Activated naive CD4-positive, alpha-beta T cell treated with anti-CD3 and anti-CD28 coated beads, Interleukin-2, amount 50 U/mL, for 72 hours (primary cell): ENCODE measurements at regions not wholly inside any gene's neighbourhood (a gene's known extent, or its start where the extent isn't known, plus 50 kb on each side); places are given as distances from the start of the nearest gene placed in this dataset.

Experiments
- ATAC-seq, 2 donors: fragments of 150-1000 bp; cut with Tn5 transposase; 2 replicates each; pipeline ENCODE4 v1.10.0; 2021; ENCODE audit warnings: mild to moderate bottlenecking in 2 of 2, moderate library complexity in 2 of 2
- DNase-seq, 2 donors: peaks; one replicate each; pipeline ENCODE4 v3.0.0; 2021 to 2022; ENCODE audit warnings: low spot score in 2 of 2
- H3K27ac Mint-ChIP-seq, 2 donors: one replicate each; pipeline ENCODE4 v1.8.0; 2022; ENCODE audit warnings: mild to moderate bottlenecking in 2 of 2, mixed read lengths in 2 of 2
- H3K36me3 Mint-ChIP-seq, 2 donors: one replicate each; pipeline ENCODE4 v1.8.0; 2022; ENCODE audit warnings: mixed read lengths in 2 of 2
- H3K9me3 Mint-ChIP-seq, 2 donors: one replicate each; pipeline ENCODE4 v1.8.0; 2022; ENCODE audit warnings: mixed read lengths in 2 of 2

DNA sequence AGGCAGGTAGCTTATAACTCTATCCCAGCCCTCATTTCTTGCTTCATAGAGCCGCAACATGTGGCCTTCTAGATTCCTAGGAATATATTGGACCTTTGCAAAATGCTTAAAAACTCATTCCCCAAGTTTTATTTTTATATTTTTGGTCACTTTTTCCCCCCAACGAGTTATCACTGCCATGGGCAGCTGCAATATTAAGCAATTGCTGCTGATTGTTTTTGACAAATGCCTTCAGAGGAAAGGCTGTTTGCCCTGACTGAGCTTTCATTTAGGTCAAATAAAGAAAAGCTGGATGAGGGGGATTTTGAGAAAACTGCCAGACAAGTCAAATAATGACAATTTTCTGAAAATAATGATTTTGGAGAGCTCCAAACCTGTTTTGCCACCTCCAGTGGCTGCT is 976.9 kb upstream of the MBL2 start:
- Mint-ChIP-seq H3K36me3 (no peaks in the 10 kb centered on the region), H3K9me3 (peaks cover 19 to 20% of the 10 kb centered on the region in 2 donors), H3K27ac (no peak overlapping the region)
- DNase-seq: no peak
- no peak for ATAC-seq

DNA sequence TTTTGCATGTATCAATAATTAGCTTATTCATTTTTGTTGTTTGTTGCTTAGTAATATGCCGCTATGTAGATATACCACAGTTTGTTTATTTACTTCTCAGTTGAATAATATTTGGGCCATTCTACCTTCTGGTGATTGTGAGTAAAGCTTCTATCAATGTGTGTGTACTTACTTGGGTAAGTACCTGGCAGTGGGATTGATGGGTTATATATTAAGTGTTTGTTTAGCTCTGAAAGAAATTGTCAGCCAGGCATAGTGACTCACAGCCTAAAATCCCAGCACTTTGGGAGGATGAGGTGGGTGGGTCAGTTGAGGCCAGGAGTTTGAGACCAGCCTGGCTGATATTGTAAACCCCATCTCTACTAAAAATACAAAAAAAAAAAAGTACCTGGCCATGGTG is 975.7 kb upstream of the MBL2 start:
- ATAC-seq (no peak), DNase-seq (no peak)
- H3K9me3 Mint-ChIP-seq: peaks cover 22 to 26% of the 10 kb centered on the region in 2 donors
- H3K36me3 Mint-ChIP-seq: no peaks in the 10 kb centered on the region
- no peak overlapping the region for H3K27ac Mint-ChIP-seq

DNA sequence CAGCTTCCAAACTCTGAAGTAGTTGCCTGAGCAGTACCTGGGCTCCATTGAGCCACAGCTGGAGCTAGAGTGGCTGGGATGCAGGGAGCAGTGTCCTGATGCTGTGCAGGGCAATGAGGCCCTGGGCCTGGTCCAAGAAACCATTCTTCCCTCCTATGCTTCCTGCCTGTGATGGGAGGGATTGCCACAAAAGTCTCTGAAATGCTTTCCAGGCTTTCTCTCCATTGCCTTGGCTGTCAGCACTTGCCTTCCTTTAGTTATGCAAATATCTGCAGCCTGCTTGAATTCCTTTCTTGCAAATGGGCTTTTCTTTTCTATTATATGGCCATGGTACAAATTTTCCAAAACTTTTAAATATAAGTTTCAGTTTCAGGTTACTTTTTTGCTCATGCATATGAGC is 972.2 kb upstream of the MBL2 start:
- Mint-ChIP-seq H3K9me3 (peaks cover 22 to 28% of the 10 kb centered on the region in 2 donors), H3K36me3 (no peaks in the 10 kb centered on the region), H3K27ac (no peak overlapping the region)
- ATAC-seq (no peak), DNase-seq (no peak)

DNA sequence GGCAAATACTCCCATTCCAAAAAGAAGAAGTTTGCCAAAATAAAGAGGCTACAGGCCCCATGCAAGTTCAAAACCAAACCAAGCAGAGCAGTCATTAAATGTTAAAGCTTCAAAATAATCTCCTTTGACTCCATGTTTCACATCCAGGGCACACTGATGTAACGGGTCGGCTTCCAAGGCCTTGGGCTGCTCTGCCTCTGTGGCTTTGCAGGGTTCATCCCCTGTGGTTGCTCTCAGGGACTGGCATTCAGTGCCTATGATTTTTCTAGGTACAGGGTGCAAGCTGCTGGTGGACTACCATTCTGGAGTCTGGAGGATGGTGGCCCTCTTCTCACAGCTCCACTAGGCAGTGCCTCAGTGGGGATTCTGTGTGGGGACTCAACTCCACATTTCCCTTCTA is 971.6 kb upstream of the MBL2 start:
- ATAC-seq (no peak), DNase-seq (no peak)
- H3K27ac Mint-ChIP-seq: no peak overlapping the region
- peaks cover 22 to 24% of the 10 kb centered on the region in 2 donors for H3K9me3 Mint-ChIP-seq
- H3K36me3 Mint-ChIP-seq: no peaks in the 10 kb centered on the region

DNA sequence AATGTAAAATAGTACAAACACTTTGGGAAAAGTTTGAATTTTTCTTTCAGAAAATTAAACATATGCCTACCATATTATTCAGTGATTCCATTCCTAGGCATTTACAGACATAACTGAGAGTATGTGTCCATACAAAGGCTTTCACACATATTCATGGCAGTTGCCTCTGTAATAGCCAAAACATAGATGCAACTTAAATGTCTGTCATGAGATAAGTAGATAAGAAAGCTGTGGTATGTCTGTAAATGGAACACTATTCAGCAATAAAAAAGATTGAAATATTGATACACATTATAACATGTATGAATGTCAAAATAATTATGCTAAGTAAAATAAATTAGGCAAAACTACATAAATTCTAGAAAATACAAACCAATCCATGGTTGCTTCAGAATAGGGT is 964.5 kb upstream of the MBL2 start:
- ATAC-seq (no peak), DNase-seq (no peak)
- H3K36me3 Mint-ChIP-seq: peaks cover 0 to under 1% of the 10 kb centered on the region in 2 donors
- H3K27ac Mint-ChIP-seq: no peak overlapping the region
- H3K9me3 Mint-ChIP-seq: peaks cover 8 to 13% of the 10 kb centered on the region in 2 donors

DNA sequence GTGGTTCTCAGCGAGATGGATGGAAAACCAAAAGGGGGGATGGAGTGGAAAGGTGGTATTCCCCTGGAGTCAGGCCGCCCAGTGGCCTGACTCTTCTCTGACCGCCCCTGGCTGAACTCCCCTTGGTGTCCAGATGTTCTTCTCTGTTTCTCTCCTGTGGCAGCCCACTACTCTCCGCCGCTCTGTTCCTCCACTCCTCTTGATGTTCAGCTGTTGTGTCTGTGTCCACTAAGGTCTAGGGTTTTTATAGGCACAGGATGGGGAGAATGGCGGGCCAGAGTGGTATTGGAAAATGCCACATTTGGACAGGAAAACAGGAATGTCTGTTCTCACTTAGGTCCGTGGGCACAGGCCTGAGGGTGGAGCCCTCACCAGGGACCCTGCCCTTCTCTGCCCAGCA is 954.3 kb upstream of the MBL2 start:
- Mint-ChIP-seq H3K9me3 (peaks cover 8 to 20% of the 10 kb centered on the region in 2 donors), H3K36me3 (peaks cover 0 to 2% of the 10 kb centered on the region in 2 donors), H3K27ac (no peak overlapping the region)
- no peak for DNase-seq
- no peak for ATAC-seq

- H3K36me3 Mint-ChIP-seq: no peaks in the 10 kb centered on the region
- peaks cover 11 to 15% of the 10 kb centered on the region in 2 donors for H3K9me3 Mint-ChIP-seq
- H3K27ac Mint-ChIP-seq: no peak overlapping the region
- DNase-seq (no peak), ATAC-seq (no peak)
Measured at GRCh38 chr10:53724581-53724980, 952.0 kb upstream of the MBL2 start.

DNA sequence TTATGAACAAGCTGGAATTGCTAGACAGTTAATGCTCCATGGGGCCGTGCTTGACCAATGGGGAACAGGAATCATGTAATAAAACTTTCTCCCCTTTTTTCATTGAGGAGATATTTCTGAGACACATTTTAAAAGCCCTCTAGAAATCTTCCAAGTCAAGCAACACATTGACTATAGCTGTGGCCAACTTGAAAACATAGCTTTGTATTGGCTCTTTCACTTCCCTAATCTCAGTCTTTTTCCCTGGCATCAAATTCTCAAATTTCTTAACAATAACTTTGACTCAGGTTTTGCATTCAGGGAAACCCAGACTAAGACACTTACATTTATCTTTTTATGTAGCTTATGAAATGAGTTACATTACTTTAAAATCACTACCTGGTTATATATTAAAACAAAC is 947.1 kb upstream of the MBL2 start:
- DNase-seq (no peak), ATAC-seq (no peak)
- Mint-ChIP-seq H3K36me3 (no peaks in the 10 kb centered on the region), H3K9me3 (peaks cover 4 to 13% of the 10 kb centered on the region in 2 donors), H3K27ac (no peak overlapping the region)

DNA sequence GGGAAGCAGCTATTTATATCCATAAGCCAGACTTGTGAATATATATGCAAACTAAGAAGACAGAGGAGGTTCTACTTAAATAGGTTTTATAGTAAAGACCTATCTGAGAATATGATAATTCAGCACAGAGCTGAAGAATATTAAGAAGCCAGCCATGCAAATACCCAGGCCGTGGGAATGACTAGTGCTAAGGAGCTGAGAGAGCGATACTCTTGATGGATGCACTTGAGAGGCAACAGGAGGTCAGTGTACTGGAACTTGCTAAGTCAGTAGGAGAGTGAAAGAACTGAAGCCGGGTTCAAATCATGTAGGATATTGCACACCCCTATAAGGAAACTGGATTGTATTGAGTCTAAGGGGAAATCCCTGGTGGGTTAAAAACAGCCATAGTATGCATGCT is 943.6 kb upstream of the MBL2 start:
- ATAC-seq: no peak
- DNase-seq: no peak
- Mint-ChIP-seq H3K36me3 (no peaks in the 10 kb centered on the region), H3K27ac (no peak overlapping the region), H3K9me3 (peaks cover 8% of the 10 kb centered on the region in 2 donors)

- DNase-seq (no peak), ATAC-seq (no peak)
- peaks cover 9 to 14% of the 10 kb centered on the region in 2 donors for H3K9me3 Mint-ChIP-seq
- H3K36me3 Mint-ChIP-seq: peaks cover 0 to 6% of the 10 kb centered on the region in 2 donors
- no peak overlapping the region for H3K27ac Mint-ChIP-seq
Measured at GRCh38 chr10:53713431-53713830, 940.8 kb upstream of the MBL2 start.

- Mint-ChIP-seq H3K27ac (no peak overlapping the region), H3K36me3 (peaks cover 0 to 6% of the 10 kb centered on the region in 2 donors), H3K9me3 (peaks cover 9 to 20% of the 10 kb centered on the region in 2 donors)
- ATAC-seq (no peak), DNase-seq (no peak)
Measured at GRCh38 chr10:53702489-53702888, 929.9 kb upstream of the MBL2 start.

GRCh38 chr10:53701213-53701612 is 928.6 kb upstream of the MBL2 start:
- ATAC-seq: no peak
- peaks cover 0 to 6% of the 10 kb centered on the region in 2 donors for H3K36me3 Mint-ChIP-seq
- no peak overlapping the region for H3K27ac Mint-ChIP-seq
- H3K9me3 Mint-ChIP-seq: peaks cover 0 to 14% of the 10 kb centered on the region in 2 donors
- DNase-seq: no peak

DNA sequence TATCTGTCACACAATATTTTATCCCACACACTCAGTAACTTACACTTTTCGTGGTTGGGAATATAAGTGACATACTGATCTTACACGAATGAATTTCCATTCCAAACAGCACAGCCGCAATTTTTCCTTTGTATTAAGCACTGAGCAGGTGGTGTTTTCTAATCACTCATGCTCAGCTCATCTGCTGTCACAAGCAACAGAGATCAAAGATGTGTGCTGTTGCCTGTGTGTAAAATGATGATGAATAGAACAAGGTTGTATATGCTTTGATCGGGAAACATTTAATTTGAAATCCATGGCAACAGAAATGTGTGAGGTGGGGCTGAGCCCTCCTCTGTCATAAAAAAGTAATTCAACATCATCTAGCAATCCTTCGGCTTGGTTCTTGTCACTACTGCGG is 927.7 kb upstream of the MBL2 start:
- DNase-seq: no peak
- ATAC-seq: no peak
- H3K27ac Mint-ChIP-seq: no peak overlapping the region
- H3K9me3 Mint-ChIP-seq: peaks cover 0 to 14% of the 10 kb centered on the region in 2 donors
- peaks cover 0 to 6% of the 10 kb centered on the region in 2 donors for H3K36me3 Mint-ChIP-seq

- H3K27ac Mint-ChIP-seq: no peak overlapping the region
- no peak for DNase-seq
Measured at GRCh38 chr10:53699684-53700083, 927.1 kb upstream of the MBL2 start.

GRCh38 chr10:53699231-53699630 is 926.6 kb upstream of the MBL2 start:
- peaks cover 0 to 14% of the 10 kb centered on the region in 2 donors for H3K9me3 Mint-ChIP-seq
- H3K36me3 Mint-ChIP-seq: peaks cover 0 to 6% of the 10 kb centered on the region in 2 donors
- no peak for ATAC-seq
- no peak overlapping the region for H3K27ac Mint-ChIP-seq
- no peak for DNase-seq

More at GRCh38 chr10:53699684-53700083, 927.1 kb upstream of the MBL2 start:
- H3K9me3 Mint-ChIP-seq: peaks cover 0 to 14% of the 10 kb centered on the region in 2 donors
- no peak for ATAC-seq
- peaks cover 0 to 6% of the 10 kb centered on the region in 2 donors for H3K36me3 Mint-ChIP-seq

- Mint-ChIP-seq H3K27ac (no peak overlapping the region), H3K9me3 (peaks cover 0 to 21% of the 10 kb centered on the region in 2 donors), H3K36me3 (peaks cover 0 to 6% of the 10 kb centered on the region in 2 donors)
- ATAC-seq (no peak), DNase-seq (no peak)
Measured at GRCh38 chr10:53697038-53697437, 924.5 kb upstream of the MBL2 start.

DNA sequence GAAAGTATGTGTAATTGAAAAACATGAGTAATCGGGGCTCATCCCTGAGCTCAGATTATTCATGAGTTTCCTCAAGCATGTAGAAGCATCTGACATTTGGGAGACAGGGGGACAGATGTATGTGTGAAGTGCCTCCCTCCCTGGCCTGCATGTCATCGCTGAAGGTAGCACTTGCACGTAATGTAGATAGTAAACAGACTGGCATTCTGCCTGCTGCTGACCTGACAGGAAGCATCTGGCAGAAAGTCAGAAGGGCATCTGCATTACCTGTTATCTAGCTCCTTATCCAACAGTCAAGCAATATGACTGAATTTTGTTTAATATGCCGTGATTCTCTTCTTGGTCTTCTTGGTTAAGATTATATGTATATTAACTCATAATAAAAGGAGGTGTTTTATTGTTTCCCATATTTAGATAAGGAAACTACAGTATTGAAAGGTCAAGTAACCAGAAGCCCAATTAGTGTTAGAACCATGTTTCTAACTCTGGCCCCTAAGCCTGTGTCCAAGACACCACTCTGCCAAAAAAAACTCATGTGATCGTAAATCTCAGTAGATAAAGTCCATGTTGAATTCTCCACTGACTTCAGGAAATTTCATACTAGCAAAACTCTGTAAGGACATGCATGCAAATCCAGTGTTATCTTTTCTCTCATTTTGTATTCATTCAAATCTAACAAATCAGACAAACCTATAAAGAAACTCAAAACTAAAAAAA is 918.1 kb upstream of the MBL2 start:
- H3K27ac Mint-ChIP-seq: no peak overlapping the region
- H3K36me3 Mint-ChIP-seq: no peaks in the 10 kb centered on the region
- H3K9me3 Mint-ChIP-seq: peaks cover 5 to 20% of the 10 kb centered on the region in 2 donors
- ATAC-seq (no peak), DNase-seq (no peak)

DNA sequence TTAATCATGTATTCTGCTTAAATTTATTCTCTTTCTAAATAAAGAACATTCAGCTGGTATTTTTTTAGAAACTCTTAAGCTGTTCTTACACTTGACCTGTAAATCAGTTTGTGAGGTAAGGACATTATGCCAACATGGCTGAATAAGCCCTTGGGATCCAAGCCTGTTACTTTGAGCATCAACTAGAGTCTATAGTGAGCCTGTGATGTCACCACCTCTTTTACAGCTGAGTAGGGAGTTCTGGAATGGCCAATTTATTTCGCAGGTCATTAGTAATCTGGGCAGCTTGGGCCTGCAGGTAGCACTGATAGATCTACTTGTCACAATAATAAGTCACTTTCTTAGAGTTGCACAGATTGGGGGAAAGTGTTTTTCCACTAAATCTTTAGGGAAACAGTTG is 915.2 kb upstream of the MBL2 start:
- no peaks in the 10 kb centered on the region for H3K36me3 Mint-ChIP-seq
- H3K27ac Mint-ChIP-seq: no peak overlapping the region
- no peak for ATAC-seq
- DNase-seq: no peak
- peaks cover 9 to 15% of the 10 kb centered on the region in 2 donors for H3K9me3 Mint-ChIP-seq
